Erythroblast (primary cell): ENCODE measurements at regions not wholly inside any gene's neighbourhood (a gene's known extent, or its start where the extent isn't known, plus 50 kb on each side); places are given as distances from the start of the nearest gene placed in this dataset.

Experiments
- GATA1 ChIP-seq: IDR thresholded peaks from 2 replicates; pipeline ENCODE4 v1.6.1; 2011; ENCODE audit warnings: low read depth, mild to moderate bottlenecking, control low read depth, low read length, moderate library complexity
- POLR2A ChIP-seq: IDR thresholded peaks from 2 replicates; pipeline ENCODE4 v1.6.1; 2011; ENCODE audit warnings: mild to moderate bottlenecking, low read length

GRCh38 chr2:195414537-195415100 lies 242.4 kb upstream of the SLC39A10 start:
- TF ChIP-seq POLR2A (no peak), GATA1 (no peak)
